Skin epidermis (tissue), 12 donors: ENCODE measurements at regions not wholly inside any gene's neighbourhood (a gene's known extent, or its start where the extent isn't known, plus 50 kb on each side); places are given as distances from the start of the nearest gene placed in this dataset.

Experiments
- H3K27ac ChIP-seq, 21 experiments: fragments of 200-600 bp; sonication (generic) in 11 of 21; one replicate each; pipeline ENCODE4 v1.5.0; 2020; ENCODE audit warnings: mild to moderate bottlenecking in 3 of 21, inconsistent platforms in 2 of 21, moderate library complexity in 2 of 21
- H3K4me3 ChIP-seq, 7 experiments: fragments of 200-600 bp; sonication (generic) in 2 of 7; one replicate each; pipeline ENCODE4 v1.5.0; 2020; ENCODE audit warnings: inconsistent platforms in 2 of 7, mild to moderate bottlenecking in 2 of 7, moderate library complexity in 1 of 7

GRCh38 chr21:16842696-16843035 is 670.2 kb upstream of the CXADR start:
- Histone ChIP-seq H3K27ac (peak overlapping the region in 2 of 21 experiments; percentile 4 to 34), H3K4me3 (no peak overlapping the region)

DNA sequence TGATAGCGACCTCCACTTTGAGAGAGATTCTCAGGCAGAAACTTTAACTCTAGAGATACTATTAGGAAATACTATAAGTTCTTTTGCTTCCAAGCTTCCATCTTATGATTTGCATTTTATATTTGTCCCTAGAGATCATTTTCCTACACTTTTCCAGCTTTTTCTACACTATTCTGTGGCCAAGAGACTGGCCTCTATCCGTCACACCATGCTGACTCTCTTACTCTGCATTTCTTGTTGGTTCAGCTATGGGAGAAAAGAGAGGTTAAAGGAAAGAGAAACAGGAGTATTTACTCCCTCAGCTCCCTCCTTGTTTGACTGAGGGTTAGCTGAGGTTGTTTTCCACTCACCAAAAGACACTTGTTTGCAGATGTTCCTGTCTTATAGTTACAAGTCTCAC is 665.6 kb upstream of the CXADR start:
- Histone ChIP-seq H3K4me3 (no peak overlapping the region), H3K27ac (no peak overlapping the region)

GRCh38 chr21:16851054-16851453 is 661.8 kb upstream of the CXADR start:
- no peak overlapping the region for H3K4me3 ChIP-seq
- H3K27ac ChIP-seq: no peak overlapping the region

- Histone ChIP-seq H3K27ac (no peak overlapping the region), H3K4me3 (no peak overlapping the region)
Measured at GRCh38 chr21:16855164-16855667, 657.6 kb upstream of the CXADR start.

DNA sequence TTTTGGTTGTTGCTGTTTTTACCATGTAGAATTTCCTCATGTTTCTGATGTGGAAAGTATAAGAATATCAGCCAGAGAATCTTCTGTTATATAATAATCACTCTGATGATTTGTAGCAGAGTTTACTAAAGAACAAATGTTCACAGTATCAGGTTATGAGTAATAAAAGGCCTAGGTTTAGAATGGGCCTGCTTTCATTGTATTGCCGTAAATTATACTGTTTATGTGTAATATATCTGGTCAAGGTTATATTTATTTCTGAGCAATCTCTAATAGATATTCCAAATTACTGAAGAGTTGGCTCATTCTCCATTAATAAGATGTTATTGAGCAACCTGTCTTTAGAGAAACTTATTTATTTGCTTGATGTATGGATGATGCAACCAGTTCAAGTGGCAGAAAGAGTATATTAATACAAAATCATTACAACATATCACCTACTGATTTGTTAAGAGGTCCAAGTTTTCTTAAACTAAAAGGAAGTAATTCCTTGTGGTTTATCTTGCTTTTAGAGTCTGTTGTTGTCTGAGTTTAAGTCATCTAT is 649.4 kb upstream of the CXADR start:
- H3K27ac ChIP-seq: no peak overlapping the region

DNA sequence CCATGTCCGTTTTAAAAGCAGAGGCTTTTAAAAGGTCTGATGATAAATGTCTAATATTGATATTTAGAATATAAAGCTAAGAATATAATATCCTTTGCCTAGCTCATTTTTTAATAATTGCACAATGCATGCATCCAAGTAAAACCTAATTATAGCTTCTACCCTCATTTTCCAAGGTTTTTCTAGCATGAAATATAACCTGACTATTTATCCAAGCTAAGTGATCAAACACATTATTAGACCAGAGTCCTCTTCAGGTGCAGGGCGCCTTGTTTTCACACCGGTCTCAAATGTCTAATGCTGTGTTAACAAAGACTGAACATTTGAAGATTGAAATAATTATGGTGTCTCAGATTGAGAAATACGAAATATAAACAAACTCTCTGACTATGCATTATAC is 648.9 kb upstream of the CXADR start:
- H3K4me3 ChIP-seq: no peak overlapping the region
- H3K27ac ChIP-seq: no peak overlapping the region

More for the DNA sequence above, 649.4 kb upstream of the CXADR start:
- no peak overlapping the region for H3K4me3 ChIP-seq

- H3K27ac ChIP-seq: no peak overlapping the region
- H3K4me3 ChIP-seq: no peak overlapping the region
Measured at GRCh38 chr21:16865632-16866031, 647.2 kb upstream of the CXADR start.

DNA sequence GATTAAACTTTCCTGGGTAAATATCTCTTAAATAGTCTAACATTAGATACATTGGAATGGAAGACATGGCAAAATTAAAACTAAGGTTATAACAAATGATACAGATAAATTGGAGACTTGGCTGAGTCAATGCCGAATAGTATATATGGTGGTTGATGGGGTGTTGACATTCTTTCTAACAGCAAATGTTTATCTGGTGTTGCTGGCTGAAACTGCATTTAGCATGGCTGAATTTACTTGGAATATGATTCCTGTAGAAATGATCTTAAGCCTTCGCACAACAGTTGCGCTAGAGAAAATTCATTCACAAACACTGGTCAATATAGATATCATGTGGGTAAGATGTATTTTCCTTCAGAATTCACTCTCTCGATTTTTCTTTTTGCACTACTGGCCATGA is 646.0 kb upstream of the CXADR start:
- H3K27ac ChIP-seq: no peak overlapping the region
- no peak overlapping the region for H3K4me3 ChIP-seq

- H3K4me3 ChIP-seq: no peak overlapping the region
- no peak overlapping the region for H3K27ac ChIP-seq
Measured at GRCh38 chr21:16870103-16870502, 642.7 kb upstream of the CXADR start.

GRCh38 chr21:16872616-16873015 is 640.2 kb upstream of the CXADR start:
- no peak overlapping the region for H3K27ac ChIP-seq

GRCh38 chr21:16873176-16873575 is 639.7 kb upstream of the CXADR start:
- Histone ChIP-seq H3K27ac (no peak overlapping the region), H3K4me3 (no peak overlapping the region)

More at GRCh38 chr21:16872616-16873015, 640.2 kb upstream of the CXADR start:
- H3K4me3 ChIP-seq: no peak overlapping the region

DNA sequence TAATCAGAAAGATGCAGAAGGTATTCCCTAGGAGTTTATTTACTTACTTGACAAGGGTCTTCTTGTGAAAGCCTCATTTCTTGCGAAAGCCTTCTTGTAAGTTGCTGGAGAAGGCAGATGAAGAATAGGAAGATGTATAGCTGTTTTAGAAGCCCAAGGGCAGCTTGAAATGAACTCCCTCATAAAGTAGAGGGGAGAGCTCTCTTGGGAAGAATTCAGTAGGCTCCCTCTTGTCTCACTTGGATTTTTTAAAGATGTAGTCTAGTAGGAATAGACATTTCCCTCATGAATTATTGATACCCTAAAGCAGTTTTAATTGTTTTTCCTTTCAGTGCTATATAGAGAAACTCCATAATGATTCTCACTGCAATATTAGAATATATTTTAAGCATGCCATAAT is 639.2 kb upstream of the CXADR start:
- H3K4me3 ChIP-seq: no peak overlapping the region
- no peak overlapping the region for H3K27ac ChIP-seq

DNA sequence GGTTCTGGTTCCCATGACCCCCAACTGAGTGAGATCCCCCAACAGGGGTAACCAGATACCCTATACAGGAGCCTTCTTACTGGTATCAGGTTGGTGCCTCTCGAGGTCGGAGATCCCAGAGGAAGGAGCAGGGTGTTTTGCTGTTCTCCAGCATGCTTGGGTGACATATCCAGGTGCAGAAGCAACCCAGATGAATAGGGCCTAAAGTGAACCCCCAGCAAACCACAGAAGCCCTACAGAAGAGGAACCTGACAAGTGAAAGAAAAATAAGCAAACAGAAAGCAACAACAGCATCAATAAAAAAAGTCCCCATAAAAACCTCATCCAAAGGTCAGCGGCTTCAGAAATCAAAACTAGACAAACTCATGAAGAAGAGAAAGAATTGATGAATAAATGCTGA is 633.4 kb upstream of the CXADR start:
- Histone ChIP-seq H3K4me3 (no peak overlapping the region), H3K27ac (no peak overlapping the region)

DNA sequence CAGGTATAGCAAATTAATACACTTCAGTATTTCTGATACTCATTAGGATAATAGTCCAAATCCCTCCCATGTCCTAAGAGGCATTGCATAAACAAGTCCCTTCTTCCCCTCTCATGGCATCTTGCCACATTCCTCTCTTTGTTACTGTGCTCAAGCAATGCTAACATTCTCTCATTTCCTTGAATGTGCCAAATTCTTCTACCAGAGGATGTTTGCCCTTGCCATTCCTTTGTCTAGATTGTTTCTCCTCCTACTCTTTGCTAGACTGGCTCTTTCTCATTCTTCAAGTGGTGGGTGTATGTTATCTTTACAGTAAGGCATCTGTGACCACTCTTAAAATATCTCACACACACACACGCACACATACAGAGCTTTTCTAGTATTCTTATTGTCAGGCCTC is 621.0 kb upstream of the CXADR start:
- Histone ChIP-seq H3K27ac (no peak overlapping the region), H3K4me3 (no peak overlapping the region)

DNA sequence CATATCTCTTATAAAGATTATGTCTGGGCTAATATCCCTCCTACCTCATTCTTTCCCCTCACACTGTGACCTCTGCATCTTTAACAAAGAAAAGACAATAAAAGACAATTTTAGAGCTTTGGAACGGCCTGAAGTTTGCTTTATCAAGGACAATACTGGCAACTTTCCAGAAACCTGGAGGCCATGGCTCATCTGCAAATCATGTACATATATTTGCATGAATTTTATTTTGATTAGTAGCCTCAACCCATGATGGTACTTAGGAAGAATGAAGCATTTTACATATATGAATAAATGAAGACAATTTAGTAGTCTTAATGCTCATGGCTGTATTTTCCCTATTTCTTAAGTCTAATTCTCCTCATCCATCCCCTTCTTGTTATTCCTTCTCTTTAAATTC is 612.2 kb upstream of the CXADR start:
- H3K27ac ChIP-seq: no peak overlapping the region
- H3K4me3 ChIP-seq: no peak overlapping the region

DNA sequence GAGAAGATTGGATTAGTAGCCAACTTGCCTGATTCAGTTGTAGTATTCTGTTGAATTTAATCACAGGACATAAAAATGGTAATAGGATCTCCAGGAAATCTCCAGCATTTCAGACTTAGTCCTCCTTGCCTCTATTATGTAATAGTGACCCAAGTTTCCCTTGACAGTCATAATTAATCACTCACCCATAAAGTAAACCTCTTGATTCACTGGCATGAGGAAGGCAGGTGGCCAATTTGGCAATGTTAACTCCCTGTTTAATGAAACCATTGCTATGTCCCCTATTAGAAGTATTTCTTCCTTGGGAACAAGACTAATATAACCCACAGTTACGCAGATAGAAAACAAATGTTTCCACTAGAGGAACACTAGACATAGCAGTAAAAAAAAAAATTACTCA is 604.8 kb upstream of the CXADR start:
- H3K27ac ChIP-seq: no peak overlapping the region
- no peak overlapping the region for H3K4me3 ChIP-seq

- H3K4me3 ChIP-seq: no peak overlapping the region
- H3K27ac ChIP-seq: no peak overlapping the region
Measured at GRCh38 chr21:16910435-16911165, 602.2 kb upstream of the CXADR start.

DNA sequence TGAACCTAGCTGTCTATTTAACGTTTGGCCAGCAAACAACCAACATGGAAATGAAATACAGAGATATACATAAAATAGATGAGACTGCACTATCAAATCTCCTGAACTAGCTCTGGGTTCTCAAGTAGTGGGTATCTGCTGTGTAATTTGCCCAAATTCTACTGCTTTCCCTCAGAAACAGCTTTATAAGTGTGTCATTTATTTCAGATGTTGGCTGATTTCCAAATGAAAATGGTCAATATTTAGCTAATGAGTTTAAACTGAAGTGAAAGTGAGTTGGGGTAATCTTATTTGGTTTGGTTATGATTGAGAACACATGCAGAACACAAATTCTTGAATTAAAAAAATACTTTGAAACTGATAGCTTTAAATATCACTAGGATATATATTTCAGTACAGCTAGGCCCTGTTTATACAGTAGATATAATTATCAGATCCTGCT is 601.7 kb upstream of the CXADR start:
- no peak overlapping the region for H3K4me3 ChIP-seq
- no peak overlapping the region for H3K27ac ChIP-seq

DNA sequence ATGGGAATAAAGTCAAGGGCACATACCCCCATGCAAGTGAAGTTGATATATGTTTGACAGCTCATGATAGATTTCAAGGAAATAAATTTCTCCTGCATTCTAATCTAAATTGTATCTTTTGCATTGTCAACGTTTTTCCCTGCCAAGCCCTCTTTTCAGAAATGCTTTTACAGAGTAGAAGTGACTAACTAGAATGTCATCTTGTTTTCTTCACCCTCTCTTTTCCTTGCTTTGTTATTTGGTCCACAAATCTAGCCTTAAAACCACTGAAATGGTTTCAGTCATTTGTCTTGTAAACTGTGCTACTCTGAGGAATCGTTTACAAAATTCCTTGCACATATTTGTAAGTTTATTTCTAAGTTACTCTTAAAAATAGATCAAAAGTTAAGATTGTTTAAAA is 600.8 kb upstream of the CXADR start:
- Histone ChIP-seq H3K27ac (no peak overlapping the region), H3K4me3 (no peak overlapping the region)

- Histone ChIP-seq H3K27ac (no peak overlapping the region), H3K4me3 (no peak overlapping the region)
Measured at GRCh38 chr21:16913010-16913409, 599.8 kb upstream of the CXADR start.

DNA sequence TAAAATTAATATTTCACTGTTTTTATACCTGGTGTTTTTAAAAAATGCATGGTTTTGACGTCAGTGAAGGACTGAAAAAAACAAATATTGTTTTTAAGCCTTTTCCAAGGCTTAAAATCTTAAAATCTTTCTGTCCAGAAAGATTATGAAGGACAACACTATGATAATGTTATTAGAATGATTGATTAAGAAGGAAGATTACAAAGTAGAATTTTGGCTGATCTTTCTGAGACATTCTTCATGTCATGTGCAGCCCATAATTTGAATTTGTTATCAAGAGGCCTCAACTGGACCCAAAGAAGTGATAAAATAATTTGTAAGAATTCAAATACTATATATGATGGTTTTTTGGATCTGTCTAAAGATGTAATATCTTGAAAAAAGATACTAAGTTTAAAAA is 584.4 kb upstream of the CXADR start:
- no peak overlapping the region for H3K4me3 ChIP-seq
- no peak overlapping the region for H3K27ac ChIP-seq

- H3K27ac ChIP-seq: no peak overlapping the region
- no peak overlapping the region for H3K4me3 ChIP-seq
Measured at GRCh38 chr21:16932314-16932713, 580.5 kb upstream of the CXADR start.
